Dermis blood vessel endothelial cell (primary cell): ENCODE measurements at regions not wholly inside any gene's neighbourhood (a gene's known extent, or its start where the extent isn't known, plus 50 kb on each side); places are given as distances from the start of the nearest gene placed in this dataset.
A peak's percentile ranks its signal among the peaks of the same experiment; 100 is the strongest.

ENCODE experiments used
- DNase-seq: peaks from one replicate; pipeline ENCODE4 v3.0.0; 2010

DNA sequence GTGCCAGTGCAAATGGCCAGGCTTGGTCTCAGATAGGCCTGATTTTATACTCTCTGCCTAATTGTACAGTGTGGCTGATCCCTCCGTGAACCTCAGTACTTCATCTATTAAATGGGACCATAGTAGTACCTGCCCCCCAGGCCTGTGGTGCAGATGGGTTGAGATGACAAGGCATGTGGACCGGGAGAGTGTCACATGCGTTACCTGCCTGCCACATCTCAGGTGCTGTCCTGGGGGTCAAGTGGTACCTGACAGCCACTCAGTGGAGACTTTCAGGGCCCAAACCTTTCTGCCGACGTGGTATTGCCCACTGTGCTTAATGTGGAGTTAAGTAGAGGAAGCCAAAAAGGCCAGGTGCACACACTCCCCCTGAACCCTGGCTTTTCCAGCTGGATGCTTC is 197.3 kb downstream of the FOXD2 start:
- no peak for DNase-seq

DNA sequence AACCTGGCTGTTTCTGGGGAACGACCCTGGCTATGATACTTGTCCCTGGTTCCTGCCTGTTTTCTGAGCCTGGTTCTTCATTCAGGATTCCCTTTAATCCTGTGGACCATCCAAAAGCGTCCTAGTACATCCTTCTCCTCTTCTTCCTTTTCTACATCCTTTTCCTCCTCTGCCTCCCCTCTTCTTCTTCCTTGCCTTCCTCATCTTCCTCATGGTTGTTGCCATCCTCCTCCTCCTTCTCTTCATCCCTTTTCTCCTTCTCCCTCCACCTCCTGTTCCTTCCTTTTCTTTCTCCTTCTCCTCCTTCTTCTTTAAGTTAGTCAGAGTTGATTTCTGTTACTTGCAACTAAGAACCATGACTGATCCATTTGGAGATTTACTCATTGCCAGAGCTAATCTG is 197.8 kb downstream of the FOXD2 start:
- DNase-seq = no peak

- DNase-seq = no peak
These were observed 199.4 kb downstream of the FOXD2 start for GRCh38 chr1:47637111-47637685.

DNA sequence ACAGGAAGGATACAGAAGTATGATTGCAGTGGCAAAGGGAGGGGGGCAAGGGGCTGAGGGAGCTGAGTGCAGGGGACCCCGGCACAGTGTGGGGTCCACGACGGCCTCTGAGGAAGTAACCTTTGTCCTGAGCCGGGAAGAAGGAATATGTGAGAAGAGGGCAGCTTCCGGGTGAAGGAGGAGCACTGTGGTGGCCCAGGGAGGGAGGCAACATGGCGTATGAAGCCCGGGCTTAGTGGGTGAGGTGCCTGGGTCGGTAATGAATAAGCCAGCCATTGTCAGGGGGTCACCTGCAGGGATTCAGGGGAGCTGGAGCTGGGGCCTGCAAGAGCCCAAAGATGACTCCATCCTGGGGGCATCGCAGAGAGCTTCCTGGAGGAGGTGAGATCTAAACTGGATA is 200.4 kb downstream of the FOXD2 start:
- DNase-seq = no peak

GRCh38 chr1:47638713-47639112 is 200.9 kb downstream of the FOXD2 start:
- DNase-seq = no peak

DNA sequence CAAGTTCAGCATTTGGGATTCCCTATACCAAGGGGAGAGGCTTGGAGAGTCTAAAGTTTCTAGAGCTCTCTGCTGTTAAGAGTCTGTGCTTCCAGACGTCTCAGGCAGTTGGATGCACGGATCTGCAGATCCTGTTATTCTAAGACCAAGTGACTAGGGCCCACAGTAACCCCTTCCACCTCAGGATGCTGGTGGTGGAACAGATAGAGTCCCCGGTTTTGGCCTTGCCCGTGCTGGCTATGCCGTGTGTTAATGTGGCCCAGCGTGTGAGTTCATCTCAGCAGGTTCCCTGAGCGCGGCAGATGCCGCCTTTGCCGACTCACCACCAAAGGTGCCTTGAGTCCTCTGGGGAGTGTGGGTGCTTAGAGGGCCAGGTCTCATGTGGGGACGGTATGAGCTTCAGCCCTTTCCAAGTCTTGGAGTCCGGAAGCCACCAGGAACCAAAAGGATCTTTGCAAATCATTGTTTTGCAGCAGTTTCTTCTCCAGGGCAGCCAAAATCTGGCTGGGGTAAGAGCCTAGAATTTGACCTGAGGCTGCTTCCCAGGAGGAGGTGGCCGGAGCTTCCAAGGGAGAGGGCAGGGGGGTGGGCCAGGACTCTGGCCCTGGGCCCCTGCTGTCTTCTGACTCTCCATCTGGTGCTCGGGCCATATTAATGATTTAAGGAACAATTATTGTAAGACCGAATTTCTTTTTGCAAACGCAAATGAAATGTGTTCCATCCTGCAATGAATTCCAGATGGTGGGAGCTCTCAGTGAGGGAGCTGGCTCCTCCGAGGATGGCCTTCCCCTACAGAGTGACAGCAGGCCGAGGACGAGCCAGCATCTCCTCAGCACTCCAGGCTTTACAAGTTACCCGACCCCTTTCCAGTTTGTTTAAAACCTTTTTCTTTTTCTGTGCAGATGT is 205.7 kb downstream of the FOXD2 start:
- no peak for DNase-seq

DNA sequence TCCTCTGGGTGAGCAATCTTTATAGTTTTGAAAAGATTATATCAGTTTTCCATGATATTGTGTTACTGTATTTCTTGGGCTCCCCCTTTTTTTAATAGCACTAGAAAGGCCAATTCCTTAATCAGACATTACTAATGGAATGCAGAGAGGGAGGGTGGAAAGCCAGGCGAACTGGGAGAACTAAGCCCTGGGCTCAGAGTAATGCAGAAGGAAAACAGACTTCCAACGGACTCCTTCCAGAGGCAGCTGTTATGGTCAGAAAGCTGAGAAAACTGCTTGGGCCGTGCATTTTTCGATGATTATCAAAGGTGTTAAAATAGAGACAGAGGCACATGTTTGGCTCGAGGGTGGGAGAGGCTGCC is 206.3 kb downstream of the FOXD2 start:
- no peak for DNase-seq

GRCh38 chr1:47645151-47645550 is 207.3 kb downstream of the FOXD2 start:
- DNase-seq = no peak

- DNase-seq = no peak
These were observed 208.8 kb downstream of the FOXD2 start for GRCh38 chr1:47646676-47647075.

DNA sequence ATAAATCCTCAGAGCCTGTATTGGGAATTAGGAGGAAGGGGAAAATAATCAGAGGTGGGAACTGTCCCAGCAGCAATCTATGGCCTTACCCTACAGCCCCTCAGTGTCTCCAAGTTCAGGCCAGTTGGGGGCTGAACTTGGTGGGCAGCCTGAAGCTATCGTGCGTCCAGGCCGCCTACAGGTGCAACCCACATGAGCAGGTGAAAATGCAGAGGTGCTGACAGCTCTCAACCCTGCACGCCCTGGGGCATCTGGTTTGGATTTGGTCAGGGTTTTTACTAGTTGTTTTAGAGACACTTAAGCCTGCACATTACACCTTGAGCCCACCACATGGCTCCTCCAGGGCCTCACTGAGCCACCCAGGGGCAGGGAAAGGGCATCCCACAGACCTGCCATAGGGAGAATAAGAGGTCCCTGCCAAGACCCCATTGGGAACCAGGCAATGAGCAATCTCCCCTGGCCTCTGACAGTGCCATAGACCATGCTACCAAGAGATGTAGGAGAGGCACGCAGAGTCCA is 209.5 kb downstream of the FOXD2 start:
- DNase-seq = no peak

GRCh38 chr1:47650205-47650604 is 212.4 kb downstream of the FOXD2 start:
- DNase-seq = peak; percentile 92

DNA sequence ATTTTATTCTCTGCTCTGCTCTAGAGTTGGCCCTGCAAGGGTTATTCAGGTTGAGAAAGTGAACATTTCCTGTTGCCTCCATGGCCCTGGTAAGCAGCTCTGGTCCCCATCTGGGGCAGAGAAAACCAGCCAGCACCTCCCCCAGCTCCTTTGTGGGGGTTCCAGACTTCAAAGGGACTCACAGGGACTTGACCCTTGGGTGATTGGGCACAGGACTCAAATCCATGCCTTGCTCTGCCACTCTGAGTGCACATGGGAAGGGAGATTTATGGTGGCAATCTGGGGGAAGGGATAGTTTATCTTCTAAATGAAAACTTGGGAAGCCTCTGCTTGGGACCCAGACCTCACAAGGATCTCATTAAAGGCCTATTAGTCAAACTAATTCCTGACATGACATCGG is 212.8 kb downstream of the FOXD2 start:
- DNase-seq = no peak

GRCh38 chr1:47651311-47652089 is 213.7 kb downstream of the FOXD2 start:
- no peak for DNase-seq

GRCh38 chr1:47655521-47656300 is 217.9 kb downstream of the FOXD2 start:
- DNase-seq = no peak

GRCh38 chr1:47656719-47657685 is 219.2 kb downstream of the FOXD2 start:
- peak; percentile 84 for DNase-seq

DNA sequence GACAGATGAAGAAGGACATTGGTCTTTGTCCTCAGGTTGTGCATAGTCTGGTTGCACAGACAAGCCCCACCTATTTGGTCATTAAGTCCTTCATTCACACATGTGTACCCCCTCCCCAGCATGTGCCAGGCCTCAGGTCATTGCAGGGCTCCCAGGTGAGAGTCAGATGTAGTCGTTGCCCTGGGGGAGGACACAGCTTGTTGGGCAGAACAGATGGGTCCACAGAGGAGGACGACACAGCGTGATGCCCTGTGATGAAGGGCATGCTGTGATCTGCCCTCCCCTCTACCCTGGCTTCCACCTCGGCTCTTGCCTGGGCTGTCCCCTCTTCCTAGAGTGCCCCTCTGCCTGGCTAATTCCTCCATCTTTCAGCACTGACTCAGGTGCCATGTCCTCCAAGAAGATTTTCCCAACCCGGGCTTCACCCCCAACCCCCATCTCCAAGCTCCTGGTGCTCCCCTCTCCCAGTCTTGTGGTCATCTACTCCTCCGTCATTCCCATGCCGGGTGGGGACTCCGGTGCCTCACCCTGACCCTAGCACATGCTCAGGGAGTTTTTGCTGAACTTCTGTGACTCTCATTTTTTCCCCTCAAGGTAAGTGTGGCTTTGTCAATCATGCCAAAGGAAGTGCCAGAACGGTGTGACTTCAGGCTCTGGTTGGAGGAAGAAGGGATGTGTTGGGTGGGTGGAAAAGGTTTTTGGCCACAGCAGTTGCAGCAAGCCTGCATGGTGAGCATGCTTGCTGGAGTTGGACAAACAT is 220.5 kb downstream of the FOXD2 start:
- DNase-seq = no peak

- no peak for DNase-seq
These were observed 221.3 kb downstream of the FOXD2 start for GRCh38 chr1:47659146-47659545.

DNA sequence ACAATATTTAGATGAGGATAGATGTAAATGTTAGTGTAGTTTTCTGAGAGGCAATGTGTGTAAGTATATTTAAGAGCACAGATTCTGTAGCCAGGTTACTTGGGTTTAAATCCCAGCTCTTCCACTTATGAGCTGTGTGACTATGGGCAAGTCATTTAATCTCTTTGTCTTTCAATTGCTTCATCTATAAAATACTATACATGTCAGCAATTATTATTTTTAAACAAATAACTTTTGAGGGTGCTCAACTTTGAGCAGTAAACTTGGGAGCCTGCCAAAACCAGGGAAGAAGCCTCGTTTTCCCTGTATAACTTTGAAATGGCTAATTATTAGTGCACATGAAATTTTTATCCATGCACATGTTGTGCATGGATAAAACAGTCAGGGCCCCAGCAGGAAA is 222.8 kb downstream of the FOXD2 start:
- DNase-seq = no peak

GRCh38 chr1:47661040-47661439 is 223.2 kb downstream of the FOXD2 start:
- no peak for DNase-seq

GRCh38 chr1:47662068-47662467 is 224.2 kb downstream of the FOXD2 start:
- no peak for DNase-seq

DNA sequence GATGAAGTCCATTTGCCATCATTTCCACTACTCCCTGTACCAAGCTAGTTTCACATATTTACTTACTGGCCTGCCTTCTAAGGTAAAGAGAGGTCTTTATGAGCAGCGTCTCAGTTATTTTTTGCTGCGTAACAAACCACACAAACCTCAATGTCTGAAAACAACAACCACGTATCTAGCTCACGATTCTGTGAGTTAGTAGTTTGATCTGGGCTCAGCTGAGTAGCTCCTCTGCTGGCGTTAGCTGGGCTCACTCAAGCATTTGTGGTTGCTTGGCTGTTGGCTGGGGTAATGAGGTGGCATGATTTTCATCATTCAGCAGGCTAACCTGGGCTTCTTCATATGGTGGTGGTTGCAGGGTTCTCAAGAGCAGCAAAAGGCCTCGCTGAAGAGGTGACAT is 225.4 kb downstream of the FOXD2 start:
- DNase-seq = no peak
